ENCODE measurements at regions not wholly inside any gene's neighbourhood (a gene's known extent, or its start where the extent isn't known, plus 50 kb on each side); places are given as distances from the start of the nearest gene placed in this dataset.

- no peaks in the 10 kb centered on the region for H3K4me1 ChIP-seq
- 76 to 77% methylated on average over 16 to 17 of the region's 17 CpGs for WGBS, 2 donors
- H3K36me3 ChIP-seq: no peaks in the 10 kb centered on the region
- H3K27me3 ChIP-seq: no peaks in the 10 kb centered on the region
- no peak overlapping the region for H3K27ac ChIP-seq
- TF ChIP-seq POLR2A (IDR thresholded peaks at IDR 0.05) (no peak), EP300 (IDR thresholded peaks at IDR 0.05) (no peak)
- TF ChIP-seq, protein P1, sequence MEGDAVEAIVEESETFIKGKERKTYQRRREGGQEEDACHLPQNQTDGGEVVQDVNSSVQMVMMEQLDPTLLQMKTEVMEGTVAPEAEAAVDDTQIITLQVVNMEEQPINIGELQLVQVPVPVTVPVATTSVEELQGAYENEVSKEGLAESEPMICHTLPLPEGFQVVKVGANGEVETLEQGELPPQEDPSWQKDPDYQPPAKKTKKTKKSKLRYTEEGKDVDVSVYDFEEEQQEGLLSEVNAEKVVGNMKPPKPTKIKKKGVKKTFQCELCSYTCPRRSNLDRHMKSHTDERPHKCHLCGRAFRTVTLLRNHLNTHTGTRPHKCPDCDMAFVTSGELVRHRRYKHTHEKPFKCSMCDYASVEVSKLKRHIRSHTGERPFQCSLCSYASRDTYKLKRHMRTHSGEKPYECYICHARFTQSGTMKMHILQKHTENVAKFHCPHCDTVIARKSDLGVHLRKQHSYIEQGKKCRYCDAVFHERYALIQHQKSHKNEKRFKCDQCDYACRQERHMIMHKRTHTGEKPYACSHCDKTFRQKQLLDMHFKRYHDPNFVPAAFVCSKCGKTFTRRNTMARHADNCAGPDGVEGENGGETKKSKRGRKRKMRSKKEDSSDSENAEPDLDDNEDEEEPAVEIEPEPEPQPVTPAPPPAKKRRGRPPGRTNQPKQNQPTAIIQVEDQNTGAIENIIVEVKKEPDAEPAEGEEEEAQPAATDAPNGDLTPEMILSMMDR (IDR thresholded peaks at IDR 0.05): no peak
- no peaks in the 10 kb centered on the region for H3K9me3 ChIP-seq
- no peak for DNase-seq (ENCODE audit: low spot score in 2 of 2)
- no peak overlapping the region for H3K4me3 ChIP-seq
Measured at GRCh38 chr22:49255741-49256318, 571.8 kb downstream of the BRD1 start.

GRCh38 chr22:49255154-49255553, 572.5 kb downstream of the BRD1 start:
- H3K4me1 ChIP-seq: no peaks in the 10 kb centered on the region
- no peak for DNase-seq (ENCODE audit: low spot score in 2 of 2)
- H3K4me3 ChIP-seq: no peak overlapping the region
- no peaks in the 10 kb centered on the region for H3K36me3 ChIP-seq
- TF ChIP-seq, protein P1 (IDR thresholded peaks at IDR 0.05): no peak
- TF ChIP-seq EP300 (IDR thresholded peaks at IDR 0.05) (no peak), POLR2A (IDR thresholded peaks at IDR 0.05) (no peak)
- 82 to 90% methylated on average over 10 to 11 of the region's 11 CpGs for WGBS, 2 donors
- no peak overlapping the region for H3K27ac ChIP-seq
- H3K27me3 ChIP-seq: no peaks in the 10 kb centered on the region
- no peaks in the 10 kb centered on the region for H3K9me3 ChIP-seq

- TF ChIP-seq, protein P1 (IDR thresholded peaks at IDR 0.05): no peak
- TF ChIP-seq EP300 (IDR thresholded peaks at IDR 0.05): no peak
- TF ChIP-seq POLR2A (IDR thresholded peaks at IDR 0.05): no peak
- no peak overlapping the region for H3K27ac ChIP-seq
- no peak overlapping the region for H3K4me3 ChIP-seq
- no peaks in the 10 kb centered on the region for H3K4me1 ChIP-seq
- no peak for DNase-seq (ENCODE audit: low spot score in 2 of 2)
- no peaks in the 10 kb centered on the region for H3K9me3 ChIP-seq
- no peaks in the 10 kb centered on the region for H3K27me3 ChIP-seq
- WGBS, 2 donors: 87 to 89% methylated on average over 6 of the region's 6 CpGs
- H3K36me3 ChIP-seq: no peaks in the 10 kb centered on the region
Measured at GRCh38 chr22:49253656-49254055, 574.0 kb downstream of the BRD1 start.

DNA sequence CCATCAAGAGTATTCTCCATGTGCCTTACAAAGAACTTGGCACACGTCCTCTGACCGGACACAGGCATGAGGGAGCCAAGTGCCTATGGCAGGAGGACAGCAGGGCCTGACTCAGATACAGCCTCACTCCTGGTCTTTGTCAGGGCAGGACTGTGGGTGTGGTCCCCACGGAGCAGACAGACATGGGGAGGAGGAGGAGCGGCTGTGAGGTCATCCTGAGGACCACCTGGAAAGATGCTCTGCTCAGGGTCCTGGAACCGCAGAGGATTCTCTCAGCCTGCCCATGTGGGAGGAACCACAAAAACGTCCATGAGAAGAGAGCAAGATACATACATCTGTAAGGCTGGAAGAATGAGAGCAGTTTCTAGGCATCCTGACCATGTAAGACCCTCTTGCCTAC, 576.3 kb downstream of the BRD1 start:
- H3K4me1 ChIP-seq: no peaks in the 10 kb centered on the region
- 69 to 74% methylated on average over 6 of the region's 6 CpGs for WGBS, 2 donors
- TF ChIP-seq EP300 (IDR thresholded peaks at IDR 0.05) (no peak), POLR2A (IDR thresholded peaks at IDR 0.05) (no peak)
- TF ChIP-seq, protein P1 (IDR thresholded peaks at IDR 0.05): no peak
- H3K9me3 ChIP-seq: no peaks in the 10 kb centered on the region
- no peak for DNase-seq (ENCODE audit: low spot score in 2 of 2)
- no peaks in the 10 kb centered on the region for H3K36me3 ChIP-seq
- H3K27me3 ChIP-seq: no peaks in the 10 kb centered on the region
- H3K27ac ChIP-seq: no peak overlapping the region
- no peak overlapping the region for H3K4me3 ChIP-seq

GRCh38 chr22:49247194-49247924, 580.3 kb downstream of the BRD1 start:
- H3K27ac ChIP-seq: no peak overlapping the region
- H3K4me1 ChIP-seq: no peaks in the 10 kb centered on the region
- H3K27me3 ChIP-seq: no peaks in the 10 kb centered on the region
- no peak overlapping the region for H3K4me3 ChIP-seq
- no peak for DNase-seq (ENCODE audit: low spot score in 2 of 2)
- H3K9me3 ChIP-seq: peaks cover 0 to 4% (median 0%) of the 10 kb centered on the region in 4 donors
- 88 to 90% methylated on average over 18 of the region's 18 CpGs for WGBS, 2 donors
- no peaks in the 10 kb centered on the region for H3K36me3 ChIP-seq
- TF ChIP-seq, protein P1 (IDR thresholded peaks at IDR 0.05): no peak
- TF ChIP-seq POLR2A (IDR thresholded peaks at IDR 0.05) (no peak), EP300 (IDR thresholded peaks at IDR 0.05) (no peak)

All from tibial nerve (tissue), 4 donors.